ENCODE measurements at regions not wholly inside any gene's neighbourhood (a gene's known extent, or its start where the extent isn't known, plus 50 kb on each side); places are given as distances from the start of the nearest gene placed in this dataset.

GRCh38 chr1:232183266-232183800 is 446.6 kb downstream of the SIPA1L2 start:
- DNase-seq = no peak
- no peaks in the 10 kb centered on the region for H3K36me3 ChIP-seq
- no peaks in the 10 kb centered on the region for H3K9me3 ChIP-seq (replicated peaks)
- H3K4me1 ChIP-seq = no peaks in the 10 kb centered on the region
- no peak overlapping the region for H3K27ac ChIP-seq
- no peak overlapping the region for H3K4me3 ChIP-seq
- H3K27me3 ChIP-seq = peaks cover 10% of the 10 kb centered on the region; the same call in 1 of the 2 replicates

- 0 out of 2 replicates have a peak, but pooled peaks cover 1% of the 10 kb centered on the region for H3K27me3 ChIP-seq
- H3K4me3 ChIP-seq = no peak overlapping the region
- no peaks in the 10 kb centered on the region for H3K36me3 ChIP-seq
- no peaks in the 10 kb centered on the region for H3K9me3 ChIP-seq (replicated peaks)
- H3K4me1 ChIP-seq = no peaks in the 10 kb centered on the region
- H3K27ac ChIP-seq = no peak overlapping the region
- DNase-seq = no peak
These were observed 447.7 kb downstream of the SIPA1L2 start for GRCh38 chr1:232182236-232182635.

- Histone ChIP-seq H3K9me3 (replicated peaks) (no peaks in the 10 kb centered on the region), H3K36me3 (no peaks in the 10 kb centered on the region), H3K4me3 (no peak overlapping the region), H3K27me3 (no peaks in the 10 kb centered on the region), H3K4me1 (no peaks in the 10 kb centered on the region), H3K27ac (no peak overlapping the region)
- no peak for DNase-seq
These were observed 449.2 kb downstream of the SIPA1L2 start for GRCh38 chr1:232180779-232181136.

DNA sequence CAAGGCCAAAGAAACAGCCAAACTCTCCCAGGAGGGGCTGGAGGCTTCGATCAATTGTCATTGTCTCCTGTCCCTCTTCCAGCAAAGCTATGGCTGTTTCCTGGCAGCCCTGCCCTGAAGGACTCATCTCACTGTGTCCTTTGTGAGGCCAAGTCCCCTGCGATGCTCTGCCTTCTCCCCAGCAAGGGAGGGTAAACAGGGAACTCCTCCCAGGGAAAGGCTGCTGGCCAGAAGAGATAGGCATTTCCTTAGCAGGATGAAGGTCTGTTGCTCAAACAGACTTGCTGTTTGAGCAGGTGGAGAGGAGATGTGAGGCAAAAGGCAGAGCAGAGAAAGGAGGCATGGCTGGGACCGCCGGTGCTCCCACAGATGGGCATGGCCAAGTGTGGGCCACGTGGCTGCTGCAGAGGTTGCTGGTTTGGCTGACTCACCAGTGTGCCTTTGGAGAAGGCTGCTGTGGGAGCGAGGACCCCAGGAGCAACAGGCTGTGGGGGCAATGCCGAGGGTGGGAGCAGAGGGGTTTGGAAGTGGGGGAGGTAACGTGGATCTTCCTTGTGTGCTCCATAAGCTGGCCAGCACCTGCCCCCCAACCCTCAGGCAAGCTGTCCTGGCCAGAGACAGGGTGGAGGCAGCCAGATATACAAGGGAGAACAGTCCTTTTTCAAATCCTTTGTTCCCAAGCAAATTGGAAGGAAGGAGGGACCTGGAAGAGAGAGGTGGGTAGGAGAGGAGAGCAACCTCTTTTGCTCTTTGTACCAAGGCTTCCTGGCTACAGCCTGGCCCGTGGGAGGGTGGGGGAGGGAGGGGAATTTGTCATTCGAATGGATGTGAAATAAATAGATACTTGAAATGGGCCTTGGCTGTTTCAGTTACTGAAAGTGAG is 449.8 kb downstream of the SIPA1L2 start:
- Histone ChIP-seq H3K27ac (no peak overlapping the region), H3K4me1 (no peaks in the 10 kb centered on the region), H3K4me3 (no peak overlapping the region), H3K36me3 (no peaks in the 10 kb centered on the region), H3K9me3 (replicated peaks) (no peaks in the 10 kb centered on the region), H3K27me3 (no peaks in the 10 kb centered on the region)
- DNase-seq = peak in 1 of 2 experiments; percentile 28

GRCh38 chr1:232178191-232178590 is 451.7 kb downstream of the SIPA1L2 start:
- Histone ChIP-seq H3K9me3 (replicated peaks) (no peaks in the 10 kb centered on the region), H3K4me3 (no peak overlapping the region), H3K27ac (no peak overlapping the region), H3K36me3 (no peaks in the 10 kb centered on the region), H3K27me3 (no peaks in the 10 kb centered on the region), H3K4me1 (peaks cover 5% of the 10 kb centered on the region; the same call in 1 of the 2 replicates)
- no peak for DNase-seq

DNA sequence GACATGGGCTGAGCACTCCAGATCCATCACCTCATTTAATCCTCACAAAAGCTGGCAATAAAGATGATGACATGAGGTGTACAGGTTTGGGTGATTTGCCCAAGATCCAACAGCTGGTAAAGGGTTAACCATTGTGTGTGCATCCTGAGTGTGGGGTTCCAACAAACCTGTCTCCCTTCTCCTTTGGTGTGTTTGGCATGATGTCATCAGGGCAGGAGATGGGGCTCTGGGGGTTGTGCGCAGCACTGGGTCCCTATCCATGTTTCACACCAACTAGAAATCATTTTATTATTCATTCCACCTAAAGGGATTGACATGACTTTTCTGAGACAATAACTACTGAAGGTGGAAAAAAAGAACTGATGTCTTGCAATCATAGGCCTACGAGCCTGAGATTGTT is 452.5 kb downstream of the SIPA1L2 start:
- Histone ChIP-seq H3K27me3 (no peaks in the 10 kb centered on the region), H3K36me3 (no peaks in the 10 kb centered on the region), H3K4me3 (no peak overlapping the region), H3K4me1 (peaks cover 5% of the 10 kb centered on the region; the same call in 1 of the 2 replicates), H3K27ac (no peak overlapping the region), H3K9me3 (replicated peaks) (no peaks in the 10 kb centered on the region)
- DNase-seq = no peak

GRCh38 chr1:232176222-232176621 is 453.7 kb downstream of the SIPA1L2 start:
- peaks cover 5% of the 10 kb centered on the region; the same call in 1 of the 2 replicates for H3K4me1 ChIP-seq
- DNase-seq = no peak
- H3K36me3 ChIP-seq = no peaks in the 10 kb centered on the region
- H3K9me3 ChIP-seq (replicated peaks) = no peaks in the 10 kb centered on the region
- no peaks in the 10 kb centered on the region for H3K27me3 ChIP-seq
- no peak overlapping the region for H3K27ac ChIP-seq
- H3K4me3 ChIP-seq = no peak overlapping the region

GRCh38 chr1:232174306-232174705 is 455.6 kb downstream of the SIPA1L2 start:
- Histone ChIP-seq H3K27me3 (no peaks in the 10 kb centered on the region), H3K4me1 (peaks cover 5% of the 10 kb centered on the region; the same call in 1 of the 2 replicates), H3K27ac (no peak overlapping the region), H3K4me3 (no peak overlapping the region), H3K9me3 (replicated peaks) (no peaks in the 10 kb centered on the region), H3K36me3 (no peaks in the 10 kb centered on the region)
- DNase-seq = peak; percentile 33 to 60

- no peak overlapping the region for H3K4me3 ChIP-seq
- H3K4me1 ChIP-seq = peaks cover 5% of the 10 kb centered on the region; the same call in 1 of the 2 replicates
- H3K9me3 ChIP-seq (replicated peaks) = no peaks in the 10 kb centered on the region
- H3K27ac ChIP-seq = no peak overlapping the region
- H3K27me3 ChIP-seq = no peaks in the 10 kb centered on the region
- H3K36me3 ChIP-seq = no peaks in the 10 kb centered on the region
- DNase-seq = no peak
These were observed 457.4 kb downstream of the SIPA1L2 start for GRCh38 chr1:232172563-232172962.

GRCh38 chr1:232170909-232171308 is 459.0 kb downstream of the SIPA1L2 start:
- no peak overlapping the region for H3K27ac ChIP-seq
- DNase-seq = no peak
- H3K27me3 ChIP-seq = no peaks in the 10 kb centered on the region

GRCh38 chr1:232169436-232169835 is 460.5 kb downstream of the SIPA1L2 start:
- Histone ChIP-seq H3K27me3 (no peaks in the 10 kb centered on the region), H3K4me1 (peaks cover 4% of the 10 kb centered on the region; the same call in 1 of the 2 replicates), H3K4me3 (no peak overlapping the region), H3K36me3 (no peaks in the 10 kb centered on the region), H3K27ac (no peak overlapping the region), H3K9me3 (replicated peaks) (no peaks in the 10 kb centered on the region)
- DNase-seq = no peak

More at GRCh38 chr1:232170909-232171308, 459.0 kb downstream of the SIPA1L2 start:
- no peaks in the 10 kb centered on the region for H3K9me3 ChIP-seq (replicated peaks)
- H3K4me1 ChIP-seq = peaks cover 5% of the 10 kb centered on the region; the same call in 1 of the 2 replicates
- no peak overlapping the region for H3K4me3 ChIP-seq
- H3K36me3 ChIP-seq = no peaks in the 10 kb centered on the region

DNA sequence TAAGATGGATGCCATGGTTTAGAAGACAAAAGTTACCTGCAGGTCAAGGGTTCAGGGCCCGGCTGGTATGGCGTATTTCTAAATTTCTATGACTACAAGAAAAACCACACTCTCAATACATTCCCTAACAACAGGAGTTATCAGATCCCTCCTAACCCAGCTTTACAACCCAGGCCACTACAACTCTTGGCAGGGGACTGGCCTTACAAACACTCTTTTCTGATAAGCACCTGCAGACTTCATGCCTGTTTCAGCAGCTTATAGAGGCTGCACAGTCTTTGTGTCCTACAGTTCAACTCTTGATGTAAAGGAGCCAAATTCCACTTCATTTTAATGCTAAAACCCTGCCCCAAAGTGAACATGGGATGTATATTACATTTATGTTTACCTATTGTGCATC is 461.4 kb downstream of the SIPA1L2 start:
- H3K4me3 ChIP-seq = no peak overlapping the region
- no peaks in the 10 kb centered on the region for H3K9me3 ChIP-seq (replicated peaks)
- H3K27me3 ChIP-seq = no peaks in the 10 kb centered on the region
- H3K36me3 ChIP-seq = no peaks in the 10 kb centered on the region
- no peaks in the 10 kb centered on the region for H3K4me1 ChIP-seq
- H3K27ac ChIP-seq = no peak overlapping the region
- DNase-seq = no peak

- no peak overlapping the region for H3K4me3 ChIP-seq
- no peak for DNase-seq
- H3K36me3 ChIP-seq = no peaks in the 10 kb centered on the region
- no peak overlapping the region for H3K27ac ChIP-seq
- no peaks in the 10 kb centered on the region for H3K4me1 ChIP-seq
- H3K27me3 ChIP-seq = no peaks in the 10 kb centered on the region
- no peaks in the 10 kb centered on the region for H3K9me3 ChIP-seq (replicated peaks)
These were observed 463.0 kb downstream of the SIPA1L2 start for GRCh38 chr1:232166942-232167341.

GRCh38 chr1:232164078-232164963 is 465.6 kb downstream of the SIPA1L2 start:
- no peaks in the 10 kb centered on the region for H3K4me1 ChIP-seq
- no peak overlapping the region for H3K27ac ChIP-seq
- no peak for DNase-seq
- no peaks in the 10 kb centered on the region for H3K36me3 ChIP-seq
- H3K4me3 ChIP-seq = no peak overlapping the region
- H3K27me3 ChIP-seq = no peaks in the 10 kb centered on the region
- H3K9me3 ChIP-seq (replicated peaks) = no peaks in the 10 kb centered on the region

DNA sequence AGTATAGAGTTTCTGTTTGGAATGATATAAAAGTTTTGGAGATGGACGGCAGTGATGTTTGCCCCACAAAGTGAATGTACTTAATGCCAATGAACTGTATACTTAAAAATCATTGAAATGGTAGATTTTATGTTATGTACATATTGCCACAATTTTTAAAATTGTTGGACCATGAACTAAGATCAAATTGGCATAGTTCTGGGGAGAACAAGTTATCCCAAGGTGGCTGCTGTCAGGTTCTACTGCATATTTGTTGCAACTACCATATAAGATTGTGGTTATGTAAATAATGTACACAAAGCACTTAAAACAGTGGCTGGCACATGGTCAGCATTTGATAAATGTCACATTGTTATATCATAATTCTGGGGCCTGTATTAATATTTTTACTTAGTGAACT is 466.4 kb downstream of the SIPA1L2 start:
- no peaks in the 10 kb centered on the region for H3K27me3 ChIP-seq
- no peak overlapping the region for H3K27ac ChIP-seq
- H3K4me3 ChIP-seq = no peak overlapping the region
- no peak for DNase-seq
- no peaks in the 10 kb centered on the region for H3K4me1 ChIP-seq
- H3K36me3 ChIP-seq = no peaks in the 10 kb centered on the region
- 0 out of 2 replicates have a peak, but pooled peaks cover 1% of the 10 kb centered on the region for H3K9me3 ChIP-seq (replicated peaks)

All from SJCRH30 (cell line).